Hematopoietic multipotent progenitor cell (in vitro differentiated cells): ENCODE measurements at regions not wholly inside any gene's neighbourhood (a gene's known extent, or its start where the extent isn't known, plus 50 kb on each side); places are given as distances from the start of the nearest gene placed in this dataset.
"Not testable (repeated sequence)": the region's sequence is repeated elsewhere in the genome, so short reads cannot be mapped to it uniquely, and the experiment has no call there.

Source experiments
- DNase-seq, 3 donors: peaks; one replicate each; pipeline ENCODE4 v3.0.0-alpha.2; 2011 to 2015; ENCODE audit warnings: low read depth in 2 of 3, low spot score in 2 of 3

DNA sequence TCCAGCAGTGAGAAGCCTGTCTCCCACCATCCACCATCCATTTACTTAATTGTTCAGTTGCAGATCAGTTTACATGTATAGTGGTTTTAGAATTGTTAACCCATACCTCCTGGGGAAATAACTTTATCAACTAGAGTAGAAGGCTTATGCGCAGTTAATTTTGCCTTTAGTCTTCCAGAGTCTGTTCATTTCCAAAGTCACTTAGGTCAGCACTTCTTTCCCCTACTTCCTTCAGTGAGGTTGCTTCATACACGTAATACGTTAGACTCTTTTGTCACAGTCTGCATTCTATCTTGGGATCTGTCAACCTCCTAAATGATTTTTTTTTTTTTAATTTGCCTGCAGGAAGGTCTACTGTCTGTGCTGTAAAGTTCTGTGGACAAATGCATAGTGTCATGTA lies 495.6 kb upstream of the ISX start:
- DNase-seq, result no peak

DNA sequence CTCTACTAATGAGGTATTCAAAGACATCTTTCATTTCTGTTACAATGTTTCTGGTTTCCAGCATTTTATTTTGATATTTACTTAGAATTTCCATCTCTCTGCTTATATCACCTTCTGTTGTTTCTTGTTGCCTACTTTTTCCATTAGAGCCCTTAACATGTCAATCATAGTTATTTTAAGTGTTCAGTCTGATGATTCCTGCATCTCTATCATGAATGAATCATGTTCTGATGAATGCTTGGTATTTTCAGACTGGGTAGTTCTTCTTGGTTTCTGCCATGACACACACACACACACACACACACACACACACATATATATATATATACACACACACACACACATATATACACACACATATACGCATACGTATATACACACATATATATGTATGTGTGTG lies 486.4 kb upstream of the ISX start:
- DNase-seq, result no peak

DNA sequence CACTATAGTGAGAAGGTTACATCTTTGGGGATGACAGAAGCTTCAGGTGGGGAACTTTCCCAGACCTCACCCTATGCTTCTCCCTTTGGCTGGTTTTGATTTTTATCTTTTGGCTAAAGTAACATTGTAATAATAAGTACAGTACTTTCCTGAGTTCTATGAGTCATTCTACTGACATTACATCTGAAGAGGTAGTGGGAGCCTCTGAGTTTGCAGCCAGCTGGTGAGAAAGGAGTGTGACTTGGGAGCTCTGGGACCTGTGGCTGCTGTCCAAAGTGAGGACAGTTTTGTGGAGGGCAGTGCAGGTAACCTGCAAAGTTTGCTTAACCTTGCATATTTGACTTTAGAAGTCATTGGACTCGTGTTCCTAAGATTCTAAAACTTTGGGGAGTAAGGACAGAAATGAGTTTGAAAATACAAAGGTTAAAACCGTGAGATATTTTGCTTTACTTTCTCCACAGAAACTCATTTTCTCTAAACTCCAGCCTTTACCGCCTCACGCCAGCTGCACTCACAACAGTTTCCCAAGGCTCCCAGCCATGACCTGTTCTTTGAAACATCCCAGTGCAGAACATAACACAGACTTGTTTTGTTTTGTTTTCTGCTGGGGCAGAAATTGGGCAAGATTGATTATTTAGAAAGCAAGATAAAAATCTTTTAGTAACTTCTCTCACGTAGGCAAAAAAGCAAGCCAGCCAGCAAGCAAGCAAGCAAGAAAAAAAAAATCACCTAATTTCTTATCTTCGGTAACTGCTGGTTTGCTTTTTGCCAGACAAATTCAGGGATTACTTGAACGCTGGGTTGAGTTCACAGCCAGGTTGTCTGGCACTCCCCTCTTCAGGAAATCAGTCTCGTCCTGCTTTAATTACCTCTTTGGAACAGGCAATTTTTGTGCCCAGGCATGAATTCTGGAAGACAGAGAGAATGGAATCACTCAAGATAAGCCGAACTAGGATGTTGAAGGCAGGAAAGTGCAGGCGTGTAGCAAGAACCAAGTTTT lies 478.3 kb upstream of the ISX start:
- DNase-seq, result no peak

DNA sequence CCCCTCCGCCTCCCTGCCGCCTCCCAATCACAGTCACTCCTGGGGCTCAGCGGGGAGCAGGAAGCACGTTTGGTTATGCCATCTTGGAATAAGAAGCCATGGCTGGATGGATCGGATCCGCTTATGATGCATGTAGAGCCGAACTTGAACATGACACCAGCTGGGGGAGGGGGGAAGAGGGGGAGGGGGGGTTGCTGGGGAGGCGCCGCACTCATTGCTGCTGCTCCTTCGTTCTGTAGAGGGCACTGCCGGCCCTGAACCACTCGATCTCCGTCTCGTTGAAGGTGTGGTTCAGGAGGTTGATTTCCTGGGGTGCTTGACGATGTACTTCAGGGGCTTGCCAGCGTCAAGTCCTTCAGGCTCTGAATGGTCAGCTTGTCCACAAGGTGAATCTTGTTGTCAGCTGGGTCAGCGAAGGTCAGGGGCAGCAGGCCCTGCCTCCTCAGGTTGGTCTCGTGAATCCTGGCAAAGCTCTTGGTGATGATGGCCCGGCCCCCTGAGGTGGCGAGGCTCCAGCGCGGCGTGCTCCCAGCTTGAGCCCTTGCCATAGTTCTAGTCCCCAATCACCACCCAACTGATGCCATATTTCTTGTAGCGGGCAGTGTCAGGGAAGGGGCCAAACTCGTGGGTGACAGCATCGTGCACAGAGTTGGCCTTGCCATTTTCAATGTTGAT lies 476.9 kb upstream of the ISX start:
- no peak for DNase-seq

DNA sequence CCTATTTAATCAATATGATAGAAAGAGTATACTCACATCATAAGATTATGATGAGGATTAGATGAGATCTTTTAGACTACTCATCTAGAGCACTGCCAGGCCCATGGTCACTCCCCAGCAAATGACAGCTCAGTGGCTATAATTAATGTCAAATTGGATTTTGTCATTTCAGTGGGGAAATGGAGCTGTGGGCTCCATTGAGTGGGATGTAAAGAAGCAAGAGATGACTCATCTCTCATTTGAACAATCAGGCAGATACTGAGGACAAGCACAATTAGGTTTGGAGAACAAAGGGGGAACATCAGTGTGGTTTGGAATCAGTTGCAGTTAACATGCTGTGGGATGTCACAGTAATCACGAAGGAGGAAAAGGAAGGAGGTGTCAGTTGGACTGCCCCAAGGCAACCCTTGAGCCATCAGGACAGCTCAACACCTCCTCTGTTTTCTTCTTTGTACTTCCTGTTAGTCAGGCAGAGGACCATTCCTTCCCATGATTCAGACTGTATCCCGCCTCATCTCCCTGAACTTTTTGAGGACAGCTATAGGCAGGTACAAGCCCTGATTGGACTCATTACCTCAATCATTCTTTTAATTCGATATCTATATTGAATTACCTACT lies 473.7 kb upstream of the ISX start:
- DNase-seq, result no peak

DNA sequence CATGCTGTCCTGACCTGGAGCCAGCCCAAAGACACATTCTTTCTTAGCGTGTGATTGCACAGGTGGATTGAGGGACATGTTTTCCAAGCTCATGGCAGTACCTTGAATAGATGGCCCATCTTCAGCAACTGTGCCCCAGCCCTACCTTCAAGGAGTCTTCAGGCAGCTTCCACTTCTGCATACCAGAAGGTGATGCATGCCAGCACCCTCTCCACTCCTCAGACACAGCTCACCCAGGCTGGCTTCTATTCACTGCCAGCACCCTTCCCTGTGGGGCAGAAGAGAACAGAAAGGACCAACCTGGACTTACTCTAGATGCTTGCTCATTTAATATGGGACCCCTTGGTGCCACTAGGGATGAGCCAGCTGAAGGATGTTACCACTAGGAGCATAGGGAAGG lies 466.4 kb upstream of the ISX start:
- DNase-seq, result no peak

DNA sequence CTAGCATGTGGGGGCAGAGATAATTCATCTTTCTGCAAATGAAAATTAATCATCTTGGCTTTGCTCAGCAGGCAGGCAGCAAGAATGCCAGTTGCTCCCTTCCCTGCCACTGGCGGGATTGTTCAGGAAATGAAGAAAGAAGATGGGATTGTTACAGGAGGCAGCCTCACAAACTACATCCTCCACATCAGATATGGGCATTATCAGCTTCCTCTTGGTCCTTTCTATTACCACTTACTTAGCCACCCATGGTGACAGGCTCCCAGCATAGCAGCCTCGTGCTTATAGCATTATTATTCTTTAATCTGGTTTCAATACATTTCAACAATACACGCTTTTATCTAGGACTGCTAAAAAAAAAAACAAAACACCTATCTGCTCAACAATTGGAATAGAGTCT lies 461.6 kb upstream of the ISX start:
- no peak for DNase-seq

DNA sequence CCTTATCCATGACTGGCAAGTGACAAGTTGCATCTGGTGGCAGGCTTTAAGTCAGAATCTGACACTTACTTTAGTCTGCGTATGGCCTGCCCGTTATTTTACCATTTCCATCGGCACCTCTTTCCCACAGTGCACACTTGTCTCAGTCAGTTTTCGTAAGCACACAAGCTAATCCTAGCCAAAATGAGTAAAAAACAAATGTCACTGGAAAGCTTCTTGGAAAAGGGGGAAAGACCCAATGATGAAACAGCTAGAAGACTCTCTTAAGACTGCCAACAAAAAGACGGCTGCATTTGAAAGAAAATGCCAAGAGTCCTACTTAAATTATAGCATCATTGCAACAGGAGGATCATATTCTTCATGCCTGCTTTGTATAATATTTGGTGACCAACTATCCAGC lies 457.9 kb upstream of the ISX start:
- no peak for DNase-seq

DNA sequence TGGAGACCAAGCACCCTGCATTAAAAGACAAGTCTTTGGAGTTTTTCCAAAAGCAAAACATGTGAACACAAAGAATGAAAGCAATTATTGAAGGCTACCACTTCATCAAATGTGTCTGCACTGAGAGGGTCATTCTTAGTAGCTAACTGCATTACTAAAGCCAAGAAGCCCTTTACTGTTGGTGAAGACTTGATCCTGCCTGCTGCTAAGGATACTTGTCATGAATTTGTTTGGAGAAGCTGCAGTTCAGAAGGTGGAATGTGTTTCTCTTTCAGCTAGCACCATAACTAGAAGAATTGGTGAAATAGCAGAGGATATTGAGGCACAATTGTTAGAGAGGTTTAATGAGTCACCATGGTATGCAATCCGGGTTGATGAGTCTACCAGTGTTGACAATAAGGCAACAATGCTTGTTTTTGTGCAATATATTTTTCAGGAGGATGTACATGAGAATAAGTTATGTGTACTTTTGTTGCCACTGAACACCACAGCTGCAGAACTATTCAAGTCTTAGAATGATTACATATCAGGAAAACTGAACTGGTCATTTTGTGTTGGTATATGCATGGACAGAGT lies 457.3 kb upstream of the ISX start:
- DNase-seq, result no peak

DNA sequence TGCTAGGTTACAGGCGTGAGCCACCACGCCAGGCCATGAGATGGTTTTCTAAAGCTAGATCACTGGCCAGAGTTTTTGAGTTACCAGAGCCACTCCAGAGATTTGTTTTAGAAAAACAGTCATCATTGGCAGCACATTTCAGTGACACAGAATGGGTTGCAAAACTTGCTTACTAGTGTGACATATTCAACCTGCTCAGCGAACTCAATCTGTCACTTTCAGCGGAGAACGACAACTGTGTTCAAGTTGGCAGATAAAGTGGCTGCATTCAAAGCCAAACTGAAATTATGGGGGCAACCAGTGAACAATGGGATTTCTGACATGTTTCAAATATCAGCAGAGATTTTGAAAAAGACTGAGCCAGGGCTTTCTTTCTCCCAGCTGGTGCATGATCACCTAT lies 456.3 kb upstream of the ISX start:
- DNase-seq, result no peak

DNA sequence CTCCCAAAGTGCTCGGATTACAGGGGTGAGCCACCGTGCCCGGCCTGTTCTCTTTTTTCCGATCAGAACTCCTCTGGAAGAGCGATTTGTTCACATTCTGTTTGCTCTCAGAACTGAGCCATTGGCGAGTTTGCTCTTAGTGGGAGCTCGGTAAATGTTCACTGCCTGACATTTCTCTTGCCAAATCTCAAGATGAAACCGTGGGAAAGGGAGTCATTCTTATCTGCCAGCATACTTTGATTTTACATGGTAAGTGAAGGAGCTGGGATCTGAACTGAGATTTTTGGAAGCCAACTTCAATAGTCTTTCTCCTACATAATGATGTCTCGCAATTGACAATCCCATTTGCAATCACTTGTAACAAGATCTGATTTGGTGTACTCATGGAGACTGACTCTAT lies 445.8 kb upstream of the ISX start:
- no peak for DNase-seq

DNA sequence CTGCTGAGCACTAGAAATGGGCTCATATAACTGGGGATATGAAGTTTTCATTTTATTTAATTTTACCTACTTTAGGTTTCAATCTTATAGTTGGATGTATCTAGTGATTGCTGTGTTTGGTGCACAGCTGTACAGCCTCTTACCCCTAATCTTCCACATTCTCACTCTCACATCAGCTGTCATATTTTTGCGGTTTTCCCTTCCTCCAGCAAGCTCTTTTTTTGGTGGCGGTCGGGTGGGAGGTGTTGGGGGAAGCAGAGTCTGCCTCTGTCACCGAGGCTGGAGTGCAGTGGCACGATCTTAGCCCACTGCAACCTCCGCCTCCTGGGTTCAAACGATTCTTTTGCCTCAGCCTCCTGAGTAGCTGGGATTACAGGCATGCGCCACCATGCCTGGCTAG lies 445.1 kb upstream of the ISX start:
- no peak for DNase-seq

DNA sequence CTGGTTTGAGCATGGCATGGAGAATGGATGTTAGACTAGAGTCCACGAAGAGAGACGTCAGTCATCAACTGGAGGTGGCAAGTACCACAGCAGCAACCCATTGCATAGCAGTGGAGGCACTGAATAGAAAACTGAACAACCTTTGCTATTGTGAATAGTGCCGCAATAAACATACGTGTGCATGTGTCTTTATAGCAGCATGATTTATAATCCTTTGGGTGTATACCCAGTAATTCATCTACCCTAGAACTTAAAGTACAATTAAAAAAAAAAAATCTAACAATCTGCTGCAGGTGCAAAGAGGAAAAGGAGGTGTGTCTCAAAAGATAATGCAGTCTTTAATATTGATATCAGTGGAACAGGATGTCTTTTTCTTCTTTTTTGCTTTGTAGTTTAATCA lies 443.4 kb upstream of the ISX start:
- no peak for DNase-seq

DNA sequence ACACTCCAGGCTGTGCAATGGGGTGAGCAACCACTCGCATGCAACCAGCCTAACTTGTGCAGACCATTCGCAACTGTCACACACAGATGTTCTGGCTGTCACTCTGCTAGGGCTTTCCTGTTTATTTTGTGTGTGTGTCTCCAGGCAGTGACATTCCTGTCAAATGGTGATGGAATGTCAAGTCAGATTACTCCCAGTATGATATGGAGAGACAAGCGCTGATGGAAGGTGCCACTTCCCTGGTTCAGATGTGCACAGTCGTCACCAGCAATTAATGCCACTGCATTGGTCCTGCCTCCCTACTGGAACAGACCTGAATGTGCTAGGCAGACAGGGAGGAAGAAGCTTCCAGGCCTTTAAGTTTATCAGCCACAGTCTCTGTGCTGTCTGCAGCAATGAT lies 442.4 kb upstream of the ISX start:
- DNase-seq, result no peak

DNA sequence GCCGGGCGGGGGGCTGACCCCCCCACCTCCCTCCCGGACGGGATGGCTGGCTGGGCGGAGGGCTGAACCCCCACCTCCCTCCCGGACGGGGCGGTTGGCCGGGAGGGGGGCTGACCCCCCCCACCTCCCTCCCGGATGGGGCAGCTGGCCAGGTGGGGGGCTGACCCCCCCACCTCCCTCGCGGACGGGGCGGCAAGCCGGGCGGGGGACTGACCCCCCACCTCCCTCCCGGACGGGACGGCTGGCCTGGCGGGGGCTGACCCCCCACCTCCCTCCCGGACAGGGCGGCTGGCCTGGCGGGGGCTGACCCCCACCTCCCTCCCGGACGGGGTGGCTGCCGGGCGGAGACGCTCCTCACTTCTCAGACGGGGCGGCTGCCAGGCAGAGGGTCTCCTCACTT lies 440.1 kb upstream of the ISX start:
- not testable (repeated sequence) for DNase-seq

DNA sequence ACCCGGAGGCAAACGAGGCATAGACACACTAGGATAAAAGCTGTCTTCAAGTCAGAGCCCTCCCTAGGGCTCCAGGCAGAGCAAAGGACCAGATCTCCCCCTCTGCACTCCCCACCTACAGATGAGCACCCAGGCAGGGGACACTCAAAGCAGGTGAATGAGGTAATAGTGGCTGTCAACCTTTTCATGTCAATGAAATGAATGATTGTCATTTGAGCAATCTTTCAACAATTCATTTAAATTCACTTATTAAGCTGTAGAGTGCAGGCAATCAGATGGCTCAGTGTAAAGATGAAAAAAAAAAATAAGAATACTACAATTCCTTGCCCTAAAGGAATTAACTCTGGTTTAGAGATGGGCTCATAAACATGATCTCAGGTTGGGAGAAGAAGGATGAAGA lies 427.8 kb upstream of the ISX start:
- no peak for DNase-seq

DNA sequence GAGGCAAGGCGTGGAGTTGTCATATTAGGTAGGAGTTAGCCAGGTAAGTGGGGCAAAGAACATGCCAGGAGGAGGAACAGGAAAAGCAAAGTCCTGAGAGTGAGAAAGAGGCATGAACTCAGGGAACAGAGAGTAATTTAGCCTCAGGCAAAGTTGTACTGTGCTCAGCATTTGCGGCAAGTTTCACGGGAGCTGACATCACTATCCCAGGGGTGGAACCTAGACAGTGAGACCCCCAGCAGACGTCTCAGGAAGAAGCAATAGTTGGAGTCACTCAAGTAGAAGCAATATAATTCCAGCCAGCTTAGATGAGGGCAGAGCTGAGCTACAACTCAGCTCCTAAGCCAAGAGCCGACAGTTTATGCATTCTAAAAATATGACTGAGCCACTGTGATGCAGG lies 426.0 kb upstream of the ISX start:
- DNase-seq, result no peak

DNA sequence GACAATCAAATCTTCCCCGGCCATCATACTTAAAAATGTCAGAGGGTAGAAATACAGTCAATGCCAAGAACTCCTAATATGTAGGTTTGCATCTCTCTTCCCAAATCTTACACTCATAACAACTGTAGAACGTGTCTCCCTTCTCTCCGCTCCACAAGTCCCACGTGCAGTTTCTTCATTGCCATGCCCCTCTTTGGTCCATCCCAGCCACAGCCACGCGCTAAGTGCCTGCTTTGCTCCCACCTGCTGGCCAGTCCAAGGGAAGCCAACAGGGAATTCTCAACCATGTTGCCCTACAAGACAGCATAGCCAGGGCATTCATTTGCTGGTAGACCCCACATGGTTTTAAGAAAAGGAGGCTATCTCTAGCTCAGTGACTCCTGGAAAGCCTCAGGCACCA lies 420.6 kb upstream of the ISX start:
- DNase-seq, result no peak

DNA sequence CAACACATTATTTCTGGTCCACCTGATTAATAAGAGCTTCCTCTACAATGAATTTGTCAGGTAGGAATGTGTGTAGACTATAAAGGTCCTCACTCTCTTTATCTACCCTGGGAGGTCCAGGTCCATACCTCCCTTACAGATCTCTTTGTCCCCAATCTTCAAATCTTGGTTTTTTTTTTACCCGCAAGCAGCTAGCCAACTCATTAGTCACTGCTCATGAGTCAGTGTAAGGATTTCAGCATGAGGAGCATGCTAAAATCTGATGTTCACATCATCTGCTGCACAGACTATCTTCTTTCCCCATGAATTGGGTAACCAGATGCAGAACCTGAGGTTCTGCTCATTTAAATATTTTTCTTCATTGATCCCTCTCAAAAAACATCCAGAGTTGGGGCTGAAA lies 397.0 kb upstream of the ISX start:
- no peak for DNase-seq

DNA sequence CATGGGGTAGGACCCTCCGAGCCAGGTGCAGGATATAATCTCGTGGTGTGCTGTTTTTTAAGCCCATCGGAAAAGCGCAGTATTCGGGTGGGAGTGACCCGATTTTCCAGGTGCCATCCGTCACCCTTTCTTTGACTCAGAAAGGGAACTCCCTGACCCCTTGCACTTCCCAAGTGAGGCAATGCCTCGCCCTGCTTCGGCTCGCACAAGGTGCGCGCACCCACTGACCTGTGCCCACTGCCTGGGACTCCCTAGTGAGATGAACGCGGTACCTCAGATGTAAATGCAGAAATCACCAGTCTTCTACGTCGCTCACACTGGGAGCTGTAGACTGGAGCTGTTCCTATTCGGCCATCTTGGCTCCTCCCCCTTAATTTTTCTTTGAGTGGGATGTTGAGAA lies 382.9 kb upstream of the ISX start:
- not testable (repeated sequence) for DNase-seq

DNA sequence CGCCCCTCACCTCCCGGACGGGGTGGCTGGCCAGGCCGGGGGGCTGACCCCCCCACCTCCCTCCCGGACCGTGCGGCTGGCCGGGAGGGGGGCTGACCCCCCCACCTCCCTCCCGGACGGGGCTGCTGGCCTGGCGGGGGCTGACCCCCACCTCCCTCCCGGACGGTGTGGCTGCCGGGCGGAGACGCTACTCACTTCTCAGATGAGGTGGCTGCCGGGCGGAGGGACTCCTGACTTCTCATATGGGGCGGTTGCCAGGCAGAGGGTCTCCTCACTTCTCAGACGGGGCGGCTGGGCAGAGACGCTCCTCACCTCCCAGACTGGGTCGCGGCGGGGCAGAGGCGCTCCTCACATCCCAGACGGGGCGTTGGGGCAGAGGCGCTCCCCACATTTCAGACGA lies 381.7 kb upstream of the ISX start:
- not testable (repeated sequence) for DNase-seq
